Body of pancreas (tissue), 4 donors: ENCODE measurements at regions not wholly inside any gene's neighbourhood (a gene's known extent, or its start where the extent isn't known, plus 50 kb on each side); places are given as distances from the start of the nearest gene placed in this dataset.

Experiments used
- ATAC-seq: fragments of 150-250 bp; one replicate; pipeline ENCODE4 v1.9.1; 2016
- DNase-seq, 4 donors: peaks; one replicate each; pipeline ENCODE4 v3.0.0-alpha.2; 2019
- H3K27ac ChIP-seq, 4 donors: fragments of 200-600 bp; sonication (generic); 1 replicate in 3 of 4; 2 replicates in 1 of 4; pipeline versions ENCODE4 v1.5.1 to v1.6.1; 2016 to 2019; ENCODE audit warnings: mild to moderate bottlenecking in 1 of 4, mixed read lengths in 1 of 4, moderate library complexity in 1 of 4
- H3K27me3 ChIP-seq, 2 donors: fragments of 200-600 bp; sonication (generic); one replicate each; pipeline ENCODE4 v1.6.0; 2016; ENCODE audit warnings: mild to moderate bottlenecking in 1 of 2
- H3K36me3 ChIP-seq, 2 donors: fragments of 200-600 bp; sonication (generic); replicated peaks in 1 of 2; 2 replicates each; pipeline ENCODE4 v1.5.1; 2016; ENCODE audit warnings: low read depth in 2 of 2; ENCODE audit not compliant: insufficient read depth in 1 of 2
- H3K4me1 ChIP-seq: fragments of 200-600 bp; sonication (generic); one replicate; pipeline ENCODE4 v1.6.0; 2016
- H3K4me3 ChIP-seq, 2 donors: fragments of 200-600 bp; sonication (generic); 1 replicate in 1 of 2; 2 replicates in 1 of 2; pipeline ENCODE4 v1.5.1; 2016 to 2019
- H3K9me3 ChIP-seq, 3 donors: fragments of 200-600 bp; sonication (generic); 1 replicate in 2 of 3; 2 replicates in 1 of 3; pipeline ENCODE4 v1.5.1; 2016
- CTCF ChIP-seq, 7 experiments: fragments of 450-650 bp in 4 of 7; fragments of 200-600 bp in 3 of 7; sonication (generic) in 3 of 7; IDR thresholded peaks; one replicate each; pipeline ENCODE4 v1.5.1; 2016 to 2019; ENCODE audit warnings: antibody characterized with exemption in 7 of 7
- POLR2A ChIP-seq, 3 donors: fragments of 450-650 bp; IDR thresholded peaks; one replicate each; pipeline ENCODE4 v1.6.1; 2016; ENCODE audit warnings: antibody characterized with exemption in 3 of 3, mild to moderate bottlenecking in 2 of 3
- WGBS, 2 donors: methylation state at CpG; one replicate each; pipeline ENCODE4 v1.1.5; 2017; 5-methylcytosine and 5-hydroxymethylcytosine counted together
- intact Hi-C: fragments of 100-400 bp; cut with DNase I; formaldehyde crosslinking; loops from one replicate; pipeline ENCODE4 v1.15.1; 2023

GRCh38 chr9:28538132-28538531 is 964.9 kb upstream of the C9orf72 start:
- WGBS, 2 donors, result 57 to 64% methylated on average over 3 of the region's 3 CpGs
- Histone ChIP-seq H3K27ac (no peak overlapping the region), H3K27me3 (no peaks in the 10 kb centered on the region), H3K4me3 (no peak overlapping the region), H3K4me1 (no peaks in the 10 kb centered on the region), H3K9me3 (no peaks in the 10 kb centered on the region), H3K36me3 (no peaks in the 10 kb centered on the region)
- DNase-seq (no peak), ATAC-seq (no peak)
- no peak for TF ChIP-seq POLR2A (IDR thresholded peaks at IDR 0.05)
- no peak for TF ChIP-seq CTCF (IDR thresholded peaks at IDR 0.05)
- intact Hi-C loops, result no loop called here

GRCh38 chr9:28539434-28540070 is 966.3 kb upstream of the C9orf72 start:
- Histone ChIP-seq H3K36me3 (no peaks in the 10 kb centered on the region), H3K4me1 (no peaks in the 10 kb centered on the region), H3K4me3 (no peak overlapping the region), H3K9me3 (no peaks in the 10 kb centered on the region), H3K27ac (no peak overlapping the region), H3K27me3 (no peaks in the 10 kb centered on the region)
- intact Hi-C loops, result no loop called here
- TF ChIP-seq POLR2A (IDR thresholded peaks at IDR 0.05) (no peak), CTCF (IDR thresholded peaks at IDR 0.05) (no peak)
- DNase-seq, result no peak
- ATAC-seq, result no peak
- WGBS, 2 donors, result 43 to 57% methylated on average over 1 of the region's 1 CpG

- no peak for TF ChIP-seq CTCF (IDR thresholded peaks at IDR 0.05)
- no peak for TF ChIP-seq POLR2A (IDR thresholded peaks at IDR 0.05)
- H3K4me1 ChIP-seq, result no peaks in the 10 kb centered on the region
- H3K36me3 ChIP-seq, result no peaks in the 10 kb centered on the region
- H3K9me3 ChIP-seq, result no peaks in the 10 kb centered on the region
- H3K27ac ChIP-seq, result no peak overlapping the region
- H3K4me3 ChIP-seq, result no peak overlapping the region
- WGBS, 2 donors, result 29 to 37% methylated on average over 4 of the region's 4 CpGs
- no peak for ATAC-seq
- H3K27me3 ChIP-seq, result no peaks in the 10 kb centered on the region
- DNase-seq, result no peak
- intact Hi-C loops, result no loop called here
These were observed 969.6 kb upstream of the C9orf72 start for GRCh38 chr9:28542928-28543327.

GRCh38 chr9:28547527-28547926 is 974.2 kb upstream of the C9orf72 start:
- intact Hi-C loops, result no loop called here

More at GRCh38 chr9:28547527-28547926, 974.2 kb upstream of the C9orf72 start:
- H3K9me3 ChIP-seq, result no peaks in the 10 kb centered on the region
- H3K27me3 ChIP-seq, result no peaks in the 10 kb centered on the region
- ATAC-seq, result no peak
- 32 to 43% methylated on average over 2 of the region's 2 CpGs for WGBS, 2 donors
- H3K27ac ChIP-seq, result no peak overlapping the region
- no peak for DNase-seq
- no peaks in the 10 kb centered on the region for H3K36me3 ChIP-seq
- no peak for TF ChIP-seq CTCF (IDR thresholded peaks at IDR 0.05)
- no peak for TF ChIP-seq POLR2A (IDR thresholded peaks at IDR 0.05)
- H3K4me1 ChIP-seq, result no peaks in the 10 kb centered on the region
- no peak overlapping the region for H3K4me3 ChIP-seq
